Spleen (tissue), 11 donors: ENCODE measurements at regions not wholly inside any gene's neighbourhood (a gene's known extent, or its start where the extent isn't known, plus 50 kb on each side); places are given as distances from the start of the nearest gene placed in this dataset.

Experiments used
- DNase-seq: peaks from one replicate; pipeline ENCODE4 v3.0.0-alpha.2; 2020
- H3K27ac ChIP-seq, 8 donors: fragments of 200-600 bp; sonication (generic) in 7 of 8; 1 replicate in 4 of 8; 2 replicates in 4 of 8; pipeline versions ENCODE4 v1.5.0 to v1.8.0; 2016 to 2021; ENCODE audit warnings: inconsistent platforms in 4 of 8, mild to moderate bottlenecking in 4 of 8, moderate library complexity in 1 of 8
- H3K27me3 ChIP-seq, 7 donors: fragments of 200-600 bp; sonication (generic) in 6 of 7; replicated peaks in 1 of 7; 1 replicate in 4 of 7; 2 replicates in 3 of 7; pipeline versions ENCODE4 v1.5.0 to v1.8.0; 2016 to 2021; ENCODE audit warnings: inconsistent platforms in 3 of 7, mild to moderate bottlenecking in 1 of 7
- H3K36me3 ChIP-seq, 6 donors: fragments of 200-600 bp; sonication (generic) in 5 of 6; 1 replicate in 4 of 6; 2 replicates in 2 of 6; pipeline versions ENCODE4 v1.5.0 to v1.8.0; 2016 to 2021; ENCODE audit warnings: inconsistent platforms in 2 of 6
- H3K4me1 ChIP-seq, 6 donors: fragments of 200-600 bp; sonication (generic) in 5 of 6; 1 replicate in 3 of 6; 2 replicates in 3 of 6; pipeline versions ENCODE4 v1.5.0 to v1.8.0; 2016 to 2021; ENCODE audit warnings: inconsistent platforms in 3 of 6
- H3K4me3 ChIP-seq, 8 donors: fragments of 200-600 bp; sonication (generic) in 7 of 8; 1 replicate in 4 of 8; 2 replicates in 4 of 8; pipeline versions ENCODE4 v1.5.0 to v1.8.0; 2016 to 2021; ENCODE audit warnings: inconsistent platforms in 4 of 8, mild to moderate bottlenecking in 4 of 8, moderate library complexity in 2 of 8
- H3K9me3 ChIP-seq, 8 donors: fragments of 200-600 bp; sonication (generic) in 7 of 8; 1 replicate in 4 of 8; 2 replicates in 4 of 8; pipeline versions ENCODE4 v1.5.0 to v1.8.0; 2016 to 2021; ENCODE audit warnings: inconsistent platforms in 4 of 8
- CTCF ChIP-seq, 11 experiments: fragments of 200-600 bp in 7 of 11; fragments of 450-650 bp in 4 of 11; sonication (generic) in 4 of 11; IDR thresholded peaks in 8 of 11; conservative IDR thresholded peaks in 3 of 11; 1 replicate in 7 of 11; 2 replicates in 4 of 11; pipeline versions ENCODE4 v1.4.0 to v1.8.0; 2016 to 2021; ENCODE audit warnings: antibody characterized with exemption in 11 of 11, inconsistent platforms in 4 of 11, mild to moderate bottlenecking in 1 of 11
- POLR2A ChIP-seq, 3 donors: fragments of 450-650 bp; IDR thresholded peaks; one replicate each; pipeline ENCODE4 v1.5.1; 2017; ENCODE audit warnings: antibody characterized with exemption in 3 of 3, mild to moderate bottlenecking in 1 of 3
- POLR2AphosphoS5 ChIP-seq, 3 donors: sonication (generic); formaldehyde crosslinking; IDR thresholded peaks; one replicate each; pipeline ENCODE4 v1.5.1; 2017; ENCODE audit warnings: antibody characterized with exemption in 3 of 3
- WGBS, 5 donors: extraction: QIAGEN DNeasy Blood & Tissue Kit in 3 of 5; methylation state at CpG; one replicate each; pipeline versions ENCODE4 v1.1.5 to v1.1.7; 2013 to 2018; 5-methylcytosine and 5-hydroxymethylcytosine counted together
- intact Hi-C: fragments of 100-400 bp; cut with DNase I; formaldehyde crosslinking; loops from one replicate; pipeline ENCODE4 v1.15.0; 2023; ENCODE audit warnings: low total_unique reads
- donor health status: healthy with polysubstance abuse.
- donor health status: DM: no; HTN: no; CAD: no; lungs with moderate emphysema.
- donor health status: DM: no; HTN: no; CAD: no.
- donor health status: Bipolar disorder and iron deficiency.
- donor health status: healthy.
- donor health status: DM: no; HTN: no; CAD: no.
- donor health status: DM: yes; HTN: yes; CAD: no.

- intact Hi-C loops: no loop called here
- H3K36me3 ChIP-seq: no peaks in the 10 kb centered on the region
- no peak overlapping the region for H3K27ac ChIP-seq
- H3K4me3 ChIP-seq: no peak overlapping the region
- TF ChIP-seq POLR2AphosphoS5 (IDR thresholded peaks at IDR 0.05): no peak
- TF ChIP-seq CTCF (IDR thresholded peaks at IDR 0.05 in 8 of 11, conservative IDR thresholded peaks at IDR 0.05 in 3 of 11): no peak
- TF ChIP-seq POLR2A (IDR thresholded peaks at IDR 0.05): no peak
- no peak for DNase-seq
- H3K27me3 ChIP-seq: no peaks in the 10 kb centered on the region
- peaks cover 0 to 4% (median 0%) of the 10 kb centered on the region in 8 donors for H3K9me3 ChIP-seq
- WGBS, 5 donors: 75 to 89% (median 86%) methylated on average over 1 of the region's 1 CpG
- no peaks in the 10 kb centered on the region for H3K4me1 ChIP-seq
These were observed 1333.9 kb downstream of the PCDH18 start for GRCh38 chr4:136198358-136198757.

- H3K4me1 ChIP-seq: no peaks in the 10 kb centered on the region
- H3K36me3 ChIP-seq: no peaks in the 10 kb centered on the region
- intact Hi-C loops: no loop called here
- no peaks in the 10 kb centered on the region for H3K27me3 ChIP-seq
- TF ChIP-seq CTCF (IDR thresholded peaks at IDR 0.05 in 8 of 11, conservative IDR thresholded peaks at IDR 0.05 in 3 of 11) (no peak), POLR2A (IDR thresholded peaks at IDR 0.05) (no peak), POLR2AphosphoS5 (IDR thresholded peaks at IDR 0.05) (no peak)
- no peak overlapping the region for H3K27ac ChIP-seq
- no peak for DNase-seq
- no peak overlapping the region for H3K4me3 ChIP-seq
- peaks cover 0 to 4% (median 0%) of the 10 kb centered on the region in 8 donors for H3K9me3 ChIP-seq
- WGBS, 5 donors: 84 to 93% (median 86%) methylated on average over 2 of the region's 2 CpGs
These were observed 1337.3 kb downstream of the PCDH18 start for GRCh38 chr4:136194962-136195361.

- H3K4me1 ChIP-seq: no peaks in the 10 kb centered on the region
- 57 to 81% (median 77%) methylated on average over 2 of the region's 2 CpGs for WGBS, 5 donors
- H3K4me3 ChIP-seq: no peak overlapping the region
- H3K9me3 ChIP-seq: peaks cover 0 to 15% (median 2%) of the 10 kb centered on the region in 8 donors
- TF ChIP-seq POLR2AphosphoS5 (IDR thresholded peaks at IDR 0.05) (no peak), POLR2A (IDR thresholded peaks at IDR 0.05) (no peak), CTCF (IDR thresholded peaks at IDR 0.05 in 8 of 11, conservative IDR thresholded peaks at IDR 0.05 in 3 of 11) (no peak)
- H3K36me3 ChIP-seq: no peaks in the 10 kb centered on the region
- H3K27ac ChIP-seq: no peak overlapping the region
- DNase-seq: no peak
- intact Hi-C loops: no loop called here
- no peaks in the 10 kb centered on the region for H3K27me3 ChIP-seq
These were observed 1345.6 kb downstream of the PCDH18 start for GRCh38 chr4:136186650-136187049.

GRCh38 chr4:136183513-136183912, 1348.8 kb downstream of the PCDH18 start:
- Histone ChIP-seq H3K36me3 (no peaks in the 10 kb centered on the region), H3K27ac (no peak overlapping the region), H3K4me3 (no peak overlapping the region), H3K9me3 (peaks cover 0 to 30% (median 10%) of the 10 kb centered on the region in 8 donors), H3K27me3 (no peaks in the 10 kb centered on the region), H3K4me1 (no peaks in the 10 kb centered on the region)
- WGBS, 5 donors: 85 to 92% (median 89%) methylated on average over 4 of the region's 4 CpGs
- intact Hi-C loops: no loop called here
- TF ChIP-seq CTCF (IDR thresholded peaks at IDR 0.05 in 8 of 11, conservative IDR thresholded peaks at IDR 0.05 in 3 of 11) (no peak), POLR2AphosphoS5 (IDR thresholded peaks at IDR 0.05) (no peak), POLR2A (IDR thresholded peaks at IDR 0.05) (no peak)
- no peak for DNase-seq
